ENCODE measurements at regions not wholly inside any gene's neighbourhood (a gene's known extent, or its start where the extent isn't known, plus 50 kb on each side); places are given as distances from the start of the nearest gene placed in this dataset.

- no peaks in the 10 kb centered on the region for H3K79me2 ChIP-seq (ENCODE audit: control insufficient read depth, insufficient read depth, low read length)
- no peaks in the 10 kb centered on the region for H3K36me3 ChIP-seq (replicated peaks in 1 of 2; ENCODE audit: control extremely low read depth in 1 of 2, control insufficient read depth in 1 of 2, extremely low read depth in 1 of 2, insufficient read depth in 2 of 2, low read length in 1 of 2)
- ATAC-seq (ENCODE audit: low read depth), result no peak
- Mint-ChIP-seq H3K4me3 (no peak overlapping the region), H3K4me1 (no peaks in the 10 kb centered on the region), H3K9me3 (ENCODE audit: insufficient read depth) (no peaks in the 10 kb centered on the region), H3K27ac (no peak overlapping the region), H3K27me3 (peaks cover 6% of the 10 kb centered on the region)
- peaks cover 0 to 3% (median 0%) of the 10 kb centered on the region in 3 donors for H3K9me3 ChIP-seq (ENCODE audit: control extremely low read depth in 1 of 3, control insufficient read depth in 2 of 3, insufficient read depth in 1 of 3, low read length in 2 of 3)
- WGBS (ENCODE audit: insufficient coverage), result 96% methylated on average over 4 of the region's 4 CpGs
- H4K20me1 ChIP-seq (ENCODE audit: control insufficient read depth, insufficient read depth, low read length, poor library complexity, severe bottlenecking), result no peaks in the 10 kb centered on the region
- H3K4me3 ChIP-seq (ENCODE audit: control extremely low read depth in 1 of 5, extremely low read depth in 1 of 5, insufficient read depth in 1 of 5, low read depth in 2 of 5, low read length in 4 of 5), result no peak overlapping the region
- TF ChIP-seq EZH2 (IDR thresholded peaks at IDR 0.05; ENCODE audit: borderline replicate concordance, insufficient read depth, low read depth, low read length, poor library complexity, severe bottlenecking), result no peak
- no peak for TF ChIP-seq CTCF (IDR thresholded peaks at IDR 0.05)
- no peak overlapping the region for H3K27ac ChIP-seq (ENCODE audit: low read length in 2 of 2)
- CTCF ChIA-PET, result no interaction called here
- no peak overlapping the region for H3K4me2 ChIP-seq (replicated peaks; ENCODE audit: low read depth, low read length, poor library complexity, severe bottlenecking)
- intact Hi-C loops (cut with micrococcal nuclease), result no loop called here
- H2AFZ ChIP-seq (ENCODE audit: insufficient read depth, low read depth, low read length, poor library complexity, severe bottlenecking), result no peak overlapping the region
- H3K9ac ChIP-seq (ENCODE audit: low read length), result no peak overlapping the region
- DNase-seq, result no peak
- POLR2A ChIA-PET, result no interaction called here
- no peaks in the 10 kb centered on the region for H3K27me3 ChIP-seq (replicated peaks in 1 of 4; ENCODE audit: control extremely low read depth in 1 of 4, control insufficient read depth in 3 of 4, insufficient read depth in 4 of 4, low read length in 3 of 4)
- no peaks in the 10 kb centered on the region for H3K4me1 ChIP-seq (ENCODE audit: control insufficient read depth in 2 of 2, insufficient read depth in 2 of 2, low read length in 2 of 2)
Measured at GRCh38 chr9:91066856-91067255, 265.2 kb downstream of the SYK start.

- intact Hi-C loops (cut with micrococcal nuclease), result no loop called here
- no peak overlapping the region for H3K27ac ChIP-seq (ENCODE audit: low read length in 2 of 2)
- no peak overlapping the region for H3K4me2 ChIP-seq (replicated peaks; ENCODE audit: low read depth, low read length, poor library complexity, severe bottlenecking)
- no peaks in the 10 kb centered on the region for H3K4me1 ChIP-seq (ENCODE audit: control insufficient read depth in 2 of 2, insufficient read depth in 2 of 2, low read length in 2 of 2)
- ChIA-PET CTCF (no interaction called here), POLR2A (no interaction called here)
- H3K4me3 Mint-ChIP-seq, result no peak overlapping the region
- H3K4me1 Mint-ChIP-seq, result no peaks in the 10 kb centered on the region
- H3K27me3 Mint-ChIP-seq, result peaks cover 6% of the 10 kb centered on the region
- H3K36me3 ChIP-seq (replicated peaks in 1 of 2; ENCODE audit: control extremely low read depth in 1 of 2, control insufficient read depth in 1 of 2, extremely low read depth in 1 of 2, insufficient read depth in 2 of 2, low read length in 1 of 2), result no peaks in the 10 kb centered on the region
- WGBS (ENCODE audit: insufficient coverage), result 93% methylated on average over 4 of the region's 4 CpGs
- no peak overlapping the region for H3K27ac Mint-ChIP-seq
- ATAC-seq (ENCODE audit: low read depth) (no peak), DNase-seq (no peak)
- H3K9me3 ChIP-seq (ENCODE audit: control extremely low read depth in 1 of 3, control insufficient read depth in 2 of 3, insufficient read depth in 1 of 3, low read length in 2 of 3), result peaks cover 0 to 3% (median 0%) of the 10 kb centered on the region in 3 donors
- no peaks in the 10 kb centered on the region for H4K20me1 ChIP-seq (ENCODE audit: control insufficient read depth, insufficient read depth, low read length, poor library complexity, severe bottlenecking)
- H3K27me3 ChIP-seq (replicated peaks in 1 of 4; ENCODE audit: control extremely low read depth in 1 of 4, control insufficient read depth in 3 of 4, insufficient read depth in 4 of 4, low read length in 3 of 4), result no peaks in the 10 kb centered on the region
- no peak overlapping the region for H3K9ac ChIP-seq (ENCODE audit: low read length)
- no peak overlapping the region for H2AFZ ChIP-seq (ENCODE audit: insufficient read depth, low read depth, low read length, poor library complexity, severe bottlenecking)
- TF ChIP-seq EZH2 (IDR thresholded peaks at IDR 0.05; ENCODE audit: borderline replicate concordance, insufficient read depth, low read depth, low read length, poor library complexity, severe bottlenecking), result no peak
- no peak for TF ChIP-seq CTCF (IDR thresholded peaks at IDR 0.05)
- H3K4me3 ChIP-seq (ENCODE audit: control extremely low read depth in 1 of 5, extremely low read depth in 1 of 5, insufficient read depth in 1 of 5, low read depth in 2 of 5, low read length in 4 of 5), result no peak overlapping the region
- no peaks in the 10 kb centered on the region for H3K9me3 Mint-ChIP-seq (ENCODE audit: insufficient read depth)
- no peaks in the 10 kb centered on the region for H3K79me2 ChIP-seq (ENCODE audit: control insufficient read depth, insufficient read depth, low read length)
Measured at GRCh38 chr9:91067306-91067860, 265.8 kb downstream of the SYK start.
